B cell (primary cell): ENCODE measurements at regions not wholly inside any gene's neighbourhood (a gene's known extent, or its start where the extent isn't known, plus 50 kb on each side); places are given as distances from the start of the nearest gene placed in this dataset.

Experiments
- ATAC-seq: fragments of 200-7000 bp; cut with Tn5 transposase; one replicate; pipeline ENCODE4 v1.10.0; 2021; ENCODE audit warnings: low read depth, mild to moderate bottlenecking, moderate number of reproducible peaks, moderate library complexity
- CTCF ChIA-PET: fragments of 350-600 bp; sonication (Branson Sonifier 250); formaldehyde crosslinking; loops from one replicate; lab custom pipeline; 2021; ENCODE audit warnings: antibody characterized with exemption, inconsistent platforms; lab: Charles Lee
- POLR2A ChIA-PET: fragments of 350-600 bp; sonication (Branson Sonifier 250); formaldehyde crosslinking; loops from one replicate; lab custom pipeline; 2021; ENCODE audit warnings: antibody characterized with exemption; lab: Charles Lee
- DNase-seq: peaks from one replicate; pipeline ENCODE4 v3.0.0; 2013
- H2AFZ ChIP-seq: 2 replicates; pipeline ENCODE4 v1.6.1; 2012; ENCODE audit warnings: mild to moderate bottlenecking, low read depth, low read length; ENCODE audit not compliant: insufficient read depth, poor library complexity, severe bottlenecking
- H3K27ac ChIP-seq, 2 donors: 1 replicate in 1 of 2; 2 replicates in 1 of 2; pipeline ENCODE4 v1.5.1; 2012 to 2013; ENCODE audit warnings: low read length in 2 of 2, mild to moderate bottlenecking in 2 of 2, moderate library complexity in 1 of 2
- H3K27me3 ChIP-seq, 4 experiments: fragments of 200-600 bp in 1 of 4; sonication (generic) in 1 of 4; replicated peaks in 1 of 4; 1 replicate in 2 of 4; 2 replicates in 2 of 4; pipeline versions ENCODE4 v1.6.1 to v1.7.0; 2013 to 2016; ENCODE audit warnings: low read length in 3 of 4, mild to moderate bottlenecking in 2 of 4, mixed read lengths in 1 of 4, moderate library complexity in 1 of 4; ENCODE audit not compliant: insufficient read depth in 4 of 4, control insufficient read depth in 3 of 4; ENCODE audit errors: control extremely low read depth in 1 of 4
- H3K36me3 ChIP-seq, 2 experiments: replicated peaks in 1 of 2; 1 replicate in 1 of 2; 2 replicates in 1 of 2; pipeline versions ENCODE4 v1.6.1 to v1.7.1; 2013; ENCODE audit warnings: low read length in 1 of 2; ENCODE audit not compliant: insufficient read depth in 2 of 2, control insufficient read depth in 1 of 2; ENCODE audit errors: control extremely low read depth in 1 of 2, extremely low read depth in 1 of 2
- H3K4me1 ChIP-seq, 2 donors: fragments of 200-600 bp in 1 of 2; sonication (generic) in 1 of 2; 1 replicate in 1 of 2; 2 replicates in 1 of 2; pipeline versions ENCODE4 v1.5.1 to v1.6.1; 2013 to 2017; ENCODE audit warnings: low read length in 2 of 2; ENCODE audit not compliant: control insufficient read depth in 2 of 2, insufficient read depth in 2 of 2
- H3K4me2 ChIP-seq: replicated peaks from 2 replicates; pipeline ENCODE3; 2012; ENCODE audit warnings: mild to moderate bottlenecking, low read depth, low read length; ENCODE audit not compliant: poor library complexity, severe bottlenecking
- H3K4me3 ChIP-seq, 5 experiments: fragments of 200-600 bp in 1 of 5; sonication (generic) in 1 of 5; 1 replicate in 3 of 5; 2 replicates in 2 of 5; pipeline versions ENCODE4 v1.5.1 to v1.7.0; 2011 to 2016; ENCODE audit warnings: low read length in 4 of 5, mild to moderate bottlenecking in 4 of 5, low read depth in 2 of 5, control low read depth in 1 of 5, moderate library complexity in 1 of 5; ENCODE audit not compliant: insufficient read depth in 1 of 5; ENCODE audit errors: control extremely low read depth in 1 of 5, extremely low read depth in 1 of 5
- H3K79me2 ChIP-seq: fragments of 200-600 bp; sonication (generic); one replicate; pipeline ENCODE4 v1.6.0; 2016; ENCODE audit warnings: low read length; ENCODE audit not compliant: control insufficient read depth, insufficient read depth
- H3K9ac ChIP-seq: fragments of 200-600 bp; sonication (generic); 2 replicates; pipeline ENCODE4 v1.6.1; 2017; ENCODE audit warnings: mild to moderate bottlenecking, low read length, moderate library complexity
- H3K9me3 ChIP-seq, 3 donors: one replicate each; pipeline versions ENCODE4 v1.6.1 to v1.7.1; 2013; ENCODE audit warnings: low read length in 2 of 3; ENCODE audit not compliant: control insufficient read depth in 2 of 3, insufficient read depth in 1 of 3; ENCODE audit errors: control extremely low read depth in 1 of 3
- H4K20me1 ChIP-seq: 2 replicates; pipeline ENCODE4 v1.6.0; 2012; ENCODE audit warnings: mild to moderate bottlenecking, low read length; ENCODE audit not compliant: insufficient read depth, control insufficient read depth, poor library complexity, severe bottlenecking
- H3K27ac Mint-ChIP-seq: one replicate; pipeline ENCODE4 v1.8.0; 2021; ENCODE audit warnings: mixed read lengths
- H3K27me3 Mint-ChIP-seq: one replicate; pipeline ENCODE4 v1.8.0; 2021; ENCODE audit warnings: mixed read lengths
- H3K4me1 Mint-ChIP-seq: one replicate; pipeline ENCODE4 v1.8.0; 2021; ENCODE audit warnings: mixed read lengths
- H3K4me3 Mint-ChIP-seq: one replicate; pipeline ENCODE4 v1.8.0; 2021; ENCODE audit warnings: mixed read lengths
- H3K9me3 Mint-ChIP-seq: one replicate; pipeline ENCODE4 v1.8.0; 2022; ENCODE audit warnings: mixed read lengths; ENCODE audit not compliant: insufficient read depth
- CTCF ChIP-seq: fragments of 200-600 bp; IDR thresholded peaks from one replicate; pipeline ENCODE4 v1.8.0; 2022; ENCODE audit warnings: antibody characterized with exemption, mild to moderate bottlenecking
- EZH2 ChIP-seq: IDR thresholded peaks from 2 replicates; pipeline ENCODE4 v1.6.1; 2012; ENCODE audit warnings: borderline replicate concordance, low read depth, mild to moderate bottlenecking, moderate library complexity, low read length; ENCODE audit not compliant: insufficient read depth, poor library complexity, severe bottlenecking
- WGBS: methylation state at CpG from one replicate; pipeline ENCODE4 v1.1.5; 2013; ENCODE audit warnings: missing lambda C conversion rate; ENCODE audit not compliant: insufficient coverage; 5-methylcytosine and 5-hydroxymethylcytosine counted together
- intact Hi-C: fragments of 100-400 bp; cut with micrococcal nuclease; formaldehyde crosslinking; loops from one replicate; pipeline ENCODE4 v1.10.0; 2022

GRCh38 chr5:135635451-135635850, 56.7 kb upstream of the CXCL14 start:
- H2AFZ ChIP-seq: no peak overlapping the region
- DNase-seq (no peak), ATAC-seq (no peak)
- no peaks in the 10 kb centered on the region for H3K79me2 ChIP-seq
- WGBS: 86% methylated on average over 5 of the region's 5 CpGs
- no peaks in the 10 kb centered on the region for H3K9me3 Mint-ChIP-seq
- no peaks in the 10 kb centered on the region for H3K4me1 Mint-ChIP-seq
- TF ChIP-seq CTCF: no peak
- no peak for TF ChIP-seq EZH2
- no peak overlapping the region for H3K9ac ChIP-seq
- CTCF ChIA-PET: interaction anchor here (1.5 kb wide), 1 partner anchor 13 kb away, joined by 4 read pairs; no protein-coding TSS in a partner anchor
- H3K27me3 ChIP-seq: peaks cover 0 to 7% (median 0%) of the 10 kb centered on the region in 4 experiments
- H3K27ac Mint-ChIP-seq: no peak overlapping the region
- no peaks in the 10 kb centered on the region for H3K36me3 ChIP-seq
- H3K4me1 ChIP-seq: no peaks in the 10 kb centered on the region
- POLR2A ChIA-PET: no interaction called here
- no peak overlapping the region for H3K4me3 Mint-ChIP-seq
- no peak overlapping the region for H3K27ac ChIP-seq
- no peaks in the 10 kb centered on the region for H4K20me1 ChIP-seq
- H3K4me3 ChIP-seq: no peak overlapping the region
- no peak overlapping the region for H3K4me2 ChIP-seq
- intact Hi-C loops: no loop called here
- H3K27me3 Mint-ChIP-seq: peaks cover 37% of the 10 kb centered on the region
- H3K9me3 ChIP-seq: peaks cover 0 to 3% (median 0%) of the 10 kb centered on the region in 3 donors

GRCh38 chr5:135632798-135633197, 54.0 kb upstream of the CXCL14 start:
- no peak overlapping the region for H3K4me3 ChIP-seq
- intact Hi-C loops: no loop called here
- H3K9ac ChIP-seq: no peak overlapping the region
- H2AFZ ChIP-seq: no peak overlapping the region
- no peaks in the 10 kb centered on the region for H3K79me2 ChIP-seq
- POLR2A ChIA-PET: no interaction called here
- CTCF ChIA-PET: no interaction called here
- ATAC-seq: no peak
- no peaks in the 10 kb centered on the region for H3K4me1 Mint-ChIP-seq
- peaks cover 19% of the 10 kb centered on the region for H3K27me3 Mint-ChIP-seq
- no peak overlapping the region for H3K27ac Mint-ChIP-seq
- H3K27ac ChIP-seq: no peak overlapping the region
- H3K4me3 Mint-ChIP-seq: no peak overlapping the region
- no peak for TF ChIP-seq EZH2
- no peak for TF ChIP-seq CTCF
- no peaks in the 10 kb centered on the region for H3K4me1 ChIP-seq
- 90% methylated on average over 3 of the region's 5 CpGs for WGBS
- H3K9me3 Mint-ChIP-seq: no peaks in the 10 kb centered on the region
- peaks cover 0 to 3% (median 0%) of the 10 kb centered on the region in 3 donors for H3K9me3 ChIP-seq
- no peak for DNase-seq
- peaks cover 0 to 7% (median 0%) of the 10 kb centered on the region in 4 experiments for H3K27me3 ChIP-seq
- H4K20me1 ChIP-seq: no peaks in the 10 kb centered on the region
- no peak overlapping the region for H3K4me2 ChIP-seq
- no peaks in the 10 kb centered on the region for H3K36me3 ChIP-seq
